ENCODE measurements at regions not wholly inside any gene's neighbourhood (a gene's known extent, or its start where the extent isn't known, plus 50 kb on each side); places are given as distances from the start of the nearest gene placed in this dataset.

- TF ChIP-seq HEYL (CRISPR knock-in tag; IDR thresholded peaks at IDR 0.05) (no peak), MYC (IDR thresholded peaks at IDR 0.05; ENCODE audit: borderline replicate concordance, low read length) (no peak), GATA3 (IDR thresholded peaks at IDR 0.05; ENCODE audit: borderline replicate concordance) (no peak), ELK1 (IDR thresholded peaks at IDR 0.05; ENCODE audit: low read depth, low read length) (no peak)
Observed at GRCh38 chr6:167658106-167658505, 168.6 kb upstream of the AFDN start (continued).

GRCh38 chr6:167659046-167659445 is 167.7 kb upstream of the AFDN start:
- WGBS (ENCODE audit: missing lambda C conversion rate), result 100% methylated on average over 3 of the region's 4 CpGs
- TF ChIP-seq RCOR1 (IDR thresholded peaks at IDR 0.05; ENCODE audit: low read depth, low read length), result no peak
- TF ChIP-seq RAD21 (conservative IDR thresholded peaks at IDR 0.05 in 1 of 2, IDR thresholded peaks at IDR 0.05 in 1 of 2), result no peak
- TF ChIP-seq ZNF302 (CRISPR knock-in tag; IDR thresholded peaks at IDR 0.05), result no peak
- TF ChIP-seq FOSB (CRISPR knock-in tag; IDR thresholded peaks at IDR 0.05), result no peak
- TF ChIP-seq KDM1A (IDR thresholded peaks at IDR 0.05; ENCODE audit: low read depth), result no peak
- TF ChIP-seq EHF (CRISPR knock-in tag; IDR thresholded peaks at IDR 0.05), result no peak
- no peak for TF ChIP-seq MAFK (IDR thresholded peaks at IDR 0.05; ENCODE audit: partially characterized antibody)
- no peak for TF ChIP-seq BCL3 (IDR thresholded peaks at IDR 0.05)
- no peak for TF ChIP-seq HEYL (CRISPR knock-in tag; IDR thresholded peaks at IDR 0.05)
- TF ChIP-seq HMGXB4 (CRISPR knock-in tag; IDR thresholded peaks at IDR 0.05; ENCODE audit: borderline replicate concordance), result no peak
- TF ChIP-seq ZC3H11A (IDR thresholded peaks at IDR 0.05), result no peak
- no peak for TF ChIP-seq ELK1 (IDR thresholded peaks at IDR 0.05; ENCODE audit: low read depth, low read length)
- no peak for TF ChIP-seq CTCF (IDR thresholded peaks at IDR 0.05)
- no peak for ATAC-seq
- H3K27ac ChIP-seq, result no peak overlapping the region
- no peak for FAIRE-seq
- ChIA-PET CTCF (no interaction called here), POLR2A (no interaction called here)
- no peaks in the 10 kb centered on the region for H3K4me1 ChIP-seq
- no peak overlapping the region for H3K4me3 ChIP-seq
- H3K9me3 ChIP-seq, result no peaks in the 10 kb centered on the region
- DNase-seq (ENCODE audit: low read depth in 1 of 2, low spot score in 1 of 2), result no peak
- H3K4me2 ChIP-seq, result no peak overlapping the region

GRCh38 chr6:167660424-167660823 is 166.3 kb upstream of the AFDN start:
- Histone ChIP-seq H3K4me1 (no peaks in the 10 kb centered on the region), H3K4me2 (no peak overlapping the region), H3K4me3 (no peak overlapping the region), H3K9me3 (no peaks in the 10 kb centered on the region), H3K27ac (no peak overlapping the region)
- no peak for FAIRE-seq
- ATAC-seq, result no peak
- ChIA-PET POLR2A (no interaction called here), CTCF (no interaction called here)
- no peak for DNase-seq (ENCODE audit: low read depth in 1 of 2, low spot score in 1 of 2)
- 66% methylated on average over 4 of the region's 4 CpGs for WGBS (ENCODE audit: missing lambda C conversion rate)
- TF ChIP-seq FOSB (CRISPR knock-in tag; IDR thresholded peaks at IDR 0.05) (no peak), HMGXB4 (CRISPR knock-in tag; IDR thresholded peaks at IDR 0.05; ENCODE audit: borderline replicate concordance) (no peak), RFX5 (IDR thresholded peaks at IDR 0.05) (no peak), JUNB (IDR thresholded peaks at IDR 0.05) (no peak), BCL3 (IDR thresholded peaks at IDR 0.05) (no peak), ZSCAN20 (CRISPR knock-in tag; IDR thresholded peaks at IDR 0.05) (no peak), ESRRA (IDR thresholded peaks at IDR 0.05; ENCODE audit: borderline replicate concordance, low read length) (no peak), POLR2AphosphoS2 (conservative IDR thresholded peaks at IDR 0.05; ENCODE audit: low read length) (no peak), GATA3 (IDR thresholded peaks at IDR 0.05; ENCODE audit: borderline replicate concordance) (no peak), POLR2A (IDR thresholded peaks at IDR 0.05; ENCODE audit: low read length) (no peak), HOXA7 (CRISPR knock-in tag; IDR thresholded peaks at IDR 0.05) (no peak), BHLHE40 (IDR thresholded peaks at IDR 0.05; ENCODE audit: low read depth, low read length) (no peak), CHD4 (IDR thresholded peaks at IDR 0.05; ENCODE audit: borderline replicate concordance) (no peak), E2F6 (IDR thresholded peaks at IDR 0.05; ENCODE audit: borderline replicate concordance, low read depth) (no peak)
